GM18519 (cell line): ENCODE measurements at regions not wholly inside any gene's neighbourhood (a gene's known extent, or its start where the extent isn't known, plus 50 kb on each side); places are given as distances from the start of the nearest gene placed in this dataset.
"Not testable (repeated sequence)": the region's sequence is repeated elsewhere in the genome, so short reads cannot be mapped to it uniquely, and the experiment has no call there.

ENCODE experiments used
- ATAC-seq: cut with Tn5 transposase; IDR thresholded peaks from one replicate; pipeline ENCODE4 v1.9.1; 2021; ENCODE audit warnings: mild to moderate bottlenecking, moderate library complexity; ENCODE audit not compliant: unreplicated experiment, low FRiP score

GRCh38 chr2:38484957-38485356 lies 107.9 kb upstream of the ATL2 start:
- no peak for ATAC-seq

DNA sequence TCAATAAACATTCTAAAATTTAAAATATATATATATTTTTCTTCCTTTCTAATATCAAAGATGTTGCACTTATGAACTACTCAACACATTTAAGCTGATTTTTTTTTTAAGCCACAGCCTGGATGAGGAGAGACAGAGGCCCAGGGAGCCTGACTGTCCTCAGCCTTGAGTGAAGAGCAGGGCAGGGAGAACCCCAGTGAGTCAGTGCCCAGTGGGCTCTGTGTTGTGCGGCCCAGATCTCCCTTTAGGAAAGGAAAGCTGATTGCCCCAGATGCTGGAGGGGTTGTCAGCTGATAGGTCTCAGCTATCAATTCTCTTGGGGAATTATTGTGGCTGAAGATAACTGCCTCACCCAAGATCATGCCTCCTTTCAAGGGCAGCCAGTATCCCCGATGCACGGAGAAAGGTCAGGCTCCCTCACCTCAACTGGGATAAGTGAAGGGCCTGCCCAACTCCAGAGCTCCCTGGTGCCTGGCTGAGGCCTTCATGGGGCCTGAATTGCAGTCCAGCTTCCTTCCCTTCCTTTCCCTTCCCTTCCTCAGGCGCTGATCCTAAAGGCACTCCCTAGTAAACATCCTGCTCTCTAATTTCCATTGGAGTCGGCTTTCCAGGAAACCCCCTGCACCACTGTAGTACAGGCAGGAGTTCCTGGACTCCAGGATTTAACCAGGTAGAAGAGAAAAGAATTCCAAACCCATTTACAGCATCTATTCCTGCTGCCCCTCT lies 106.9 kb upstream of the ATL2 start:
- ATAC-seq: no peak

GRCh38 chr2:38482710-38483109 lies 105.6 kb upstream of the ATL2 start:
- ATAC-seq: not testable (repeated sequence)

DNA sequence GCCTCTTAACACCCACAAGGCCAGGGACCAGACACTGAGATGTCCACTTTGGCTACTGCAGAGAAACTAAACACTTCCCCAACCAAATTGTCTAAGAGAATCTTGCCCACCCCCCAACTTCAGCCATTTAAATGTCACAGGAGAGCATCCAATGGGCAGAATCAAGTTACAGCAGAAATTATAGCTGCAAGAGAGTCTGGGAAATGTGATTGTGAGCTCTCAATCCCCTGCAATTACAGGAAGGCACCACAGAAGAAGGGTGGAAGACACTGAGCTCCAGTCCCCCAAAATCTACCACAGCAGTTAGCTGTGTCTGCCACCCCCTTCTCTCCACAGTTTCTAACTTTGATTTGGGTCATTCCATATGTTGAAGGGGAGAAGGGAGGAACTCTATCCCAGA lies 103.5 kb upstream of the ATL2 start:
- no peak for ATAC-seq

GRCh38 chr2:38477006-38477405 lies 99.9 kb upstream of the ATL2 start:
- no peak for ATAC-seq

- ATAC-seq: no peak
Observed at GRCh38 chr2:38475567-38475881, 98.5 kb upstream of the ATL2 start.

- ATAC-seq: no peak
Observed at GRCh38 chr2:38474715-38475566, 97.9 kb upstream of the ATL2 start.

- no peak for ATAC-seq
Observed at GRCh38 chr2:38474021-38474456, 97.0 kb upstream of the ATL2 start.

DNA sequence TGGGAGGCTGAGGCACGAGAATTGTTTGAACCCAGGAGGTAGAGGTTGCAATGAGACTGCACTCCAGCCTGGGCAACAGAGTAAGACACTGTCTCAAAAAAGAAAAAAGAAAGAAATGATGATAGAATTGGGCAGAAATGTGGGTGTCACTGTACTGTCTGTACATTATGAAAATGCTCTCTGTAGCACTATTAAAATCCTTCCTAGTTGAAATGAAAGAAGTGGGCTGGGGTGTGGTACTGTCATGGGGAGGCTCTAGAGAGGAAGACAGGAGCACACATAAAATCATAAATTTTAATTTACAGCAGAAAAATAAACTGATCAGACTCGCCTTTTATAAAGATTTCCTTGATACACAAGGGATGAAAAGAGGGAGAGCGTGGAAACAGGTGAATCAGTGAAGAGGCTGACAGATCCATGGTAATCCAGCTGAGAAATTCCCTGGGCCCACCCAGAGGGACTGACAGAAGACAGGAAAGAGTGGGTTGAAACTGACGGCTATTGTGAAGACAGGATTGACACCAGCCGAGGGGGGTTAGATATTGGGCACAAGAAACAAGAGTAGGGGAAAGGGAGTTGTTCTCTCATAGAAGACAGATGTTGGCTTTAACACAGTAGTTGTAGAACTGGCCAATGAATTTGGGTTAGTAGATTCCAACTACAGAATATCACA lies 96.4 kb upstream of the ATL2 start:
- ATAC-seq: no peak

DNA sequence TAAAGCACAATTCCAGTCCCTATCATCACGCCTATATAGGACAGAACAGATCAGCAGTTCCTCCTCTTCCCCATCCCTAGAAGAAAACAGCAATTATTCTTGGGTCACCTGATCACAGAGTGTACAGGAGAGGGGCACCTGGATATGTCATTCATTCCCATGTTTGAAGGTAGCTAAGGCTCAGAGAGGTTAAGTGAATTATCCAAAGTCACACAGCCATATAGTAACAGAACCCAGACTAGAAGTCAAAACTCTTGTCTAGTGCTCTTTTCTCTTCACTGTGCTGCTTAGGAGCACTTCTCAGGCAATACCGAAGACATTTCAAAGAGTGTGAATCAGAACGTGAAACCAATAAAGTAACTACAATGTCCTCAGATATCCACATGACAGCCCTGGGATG lies 93.0 kb upstream of the ATL2 start:
- ATAC-seq: no peak

GRCh38 chr2:38467768-38468455 lies 90.8 kb upstream of the ATL2 start:
- no peak for ATAC-seq

- ATAC-seq: no peak
Observed at GRCh38 chr2:38466876-38467767, 90.0 kb upstream of the ATL2 start.

DNA sequence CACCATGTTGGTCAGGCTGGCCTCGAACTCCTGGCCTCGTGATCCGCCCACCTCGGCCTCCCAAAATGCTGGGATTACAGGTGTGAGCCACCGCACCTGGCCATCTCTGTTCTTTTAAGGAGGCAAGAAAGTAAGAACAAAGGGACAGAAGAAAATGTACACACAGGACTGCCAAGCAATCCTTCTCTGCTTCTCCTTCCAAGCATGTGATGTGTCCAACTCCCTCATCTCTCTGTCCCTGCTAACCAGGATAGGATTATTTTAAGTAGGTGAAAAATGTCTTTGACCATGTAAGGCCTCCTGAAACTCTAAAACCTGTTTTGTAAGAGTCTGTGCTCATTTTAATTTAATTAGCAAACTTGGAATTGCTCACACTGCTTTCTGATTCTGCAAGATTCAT lies 89.3 kb upstream of the ATL2 start:
- no peak for ATAC-seq

- no peak for ATAC-seq
Observed at GRCh38 chr2:38465789-38466127, 88.7 kb upstream of the ATL2 start.

GRCh38 chr2:38464971-38465788 lies 88.1 kb upstream of the ATL2 start:
- ATAC-seq: no peak

DNA sequence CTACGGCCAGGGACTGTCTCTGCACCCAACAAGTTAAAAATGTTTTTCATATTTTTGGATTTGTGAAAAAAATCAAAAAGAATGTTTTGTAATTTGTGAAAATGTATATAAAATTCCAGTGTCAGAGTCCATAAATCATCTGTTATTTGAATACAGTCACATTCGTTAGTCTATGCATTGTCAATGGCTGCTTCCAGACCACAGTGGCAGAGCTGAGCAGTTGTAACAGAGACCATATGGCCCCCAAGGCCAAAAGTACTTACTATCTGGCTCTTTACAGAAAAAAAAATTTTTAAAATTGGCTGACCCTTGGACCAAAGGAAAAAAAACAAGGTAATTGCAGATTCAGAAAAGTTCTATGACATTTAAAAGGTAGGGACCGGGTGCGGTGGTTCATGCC lies 86.7 kb upstream of the ATL2 start:
- no peak for ATAC-seq

- no peak for ATAC-seq
Observed at GRCh38 chr2:38462121-38462661, 85.1 kb upstream of the ATL2 start.

DNA sequence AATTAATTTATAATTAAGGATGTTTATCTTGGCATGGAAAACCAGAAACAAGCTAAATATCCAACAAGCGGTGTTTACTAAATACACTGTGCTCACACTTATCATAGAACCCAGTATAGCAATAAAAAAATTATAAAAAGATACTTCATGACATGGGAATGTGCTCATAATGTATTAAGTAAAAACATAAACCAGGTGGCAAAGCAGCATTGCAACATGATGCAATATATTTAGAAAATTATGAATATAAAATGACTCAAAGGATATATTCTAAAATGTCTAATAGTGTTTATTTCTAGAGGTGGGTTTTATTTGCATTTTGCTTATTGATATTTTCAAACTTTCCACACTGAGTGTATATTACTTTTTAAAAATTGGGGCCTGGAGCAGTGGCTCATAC lies 84.4 kb upstream of the ATL2 start:
- no peak for ATAC-seq

DNA sequence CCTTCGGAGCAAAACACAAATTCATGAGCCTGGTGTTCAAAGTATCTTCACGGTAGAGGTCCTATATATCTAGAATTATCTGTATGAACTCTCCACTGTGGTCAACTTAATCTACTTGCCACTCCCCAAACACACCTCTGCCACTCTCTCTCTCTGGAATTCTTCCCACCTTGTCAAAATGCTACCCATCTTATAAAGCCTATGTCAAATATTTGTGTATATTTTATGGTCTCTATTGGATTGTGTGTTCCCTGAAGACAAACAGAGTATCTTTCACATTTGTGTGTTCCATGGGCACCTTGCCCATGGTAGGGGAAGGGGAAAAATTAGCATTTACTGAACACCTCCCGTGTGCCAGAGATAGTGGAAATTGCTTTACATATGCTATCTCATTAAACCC lies 83.2 kb upstream of the ATL2 start:
- ATAC-seq: no peak
